ENCODE measurements at regions not wholly inside any gene's neighbourhood (a gene's known extent, or its start where the extent isn't known, plus 50 kb on each side); places are given as distances from the start of the nearest gene placed in this dataset.

- no peak overlapping the region for H3K27ac Mint-ChIP-seq (ENCODE audit: unreplicated experiment)
- peaks cover 2% of the 10 kb centered on the region for H3K36me3 Mint-ChIP-seq (ENCODE audit: unreplicated experiment)
These were observed 91.4 kb upstream of the NEURL1B start for GRCh38 chr5:172549696-172550095.

GRCh38 chr5:172548981-172549687 is 91.9 kb upstream of the NEURL1B start:
- H3K9me3 Mint-ChIP-seq (ENCODE audit: unreplicated experiment) = no peaks in the 10 kb centered on the region
- DNase-seq (ENCODE audit: extremely low spot score, unreplicated experiment) = no peak
- no peak overlapping the region for H3K4me3 Mint-ChIP-seq (ENCODE audit: unreplicated experiment)
- no peak for TF ChIP-seq CTCF (IDR thresholded peaks at IDR 0.05)
- H3K4me1 Mint-ChIP-seq (ENCODE audit: unreplicated experiment) = no peaks in the 10 kb centered on the region
- H3K27me3 Mint-ChIP-seq (ENCODE audit: unreplicated experiment) = peaks cover 51% of the 10 kb centered on the region
- peaks cover 2% of the 10 kb centered on the region for H3K36me3 Mint-ChIP-seq (ENCODE audit: unreplicated experiment)
- no peak overlapping the region for H3K27ac Mint-ChIP-seq (ENCODE audit: unreplicated experiment)

More at GRCh38 chr5:172549696-172550095, 91.4 kb upstream of the NEURL1B start:
- no peak overlapping the region for H3K4me3 Mint-ChIP-seq (ENCODE audit: unreplicated experiment)
- TF ChIP-seq CTCF (IDR thresholded peaks at IDR 0.05) = no peak
- no peaks in the 10 kb centered on the region for H3K9me3 Mint-ChIP-seq (ENCODE audit: unreplicated experiment)
- DNase-seq (ENCODE audit: extremely low spot score, unreplicated experiment) = no peak
- H3K4me1 Mint-ChIP-seq (ENCODE audit: unreplicated experiment) = no peaks in the 10 kb centered on the region
- H3K27me3 Mint-ChIP-seq (ENCODE audit: unreplicated experiment) = peaks cover 51% of the 10 kb centered on the region

GRCh38 chr5:172548311-172548731 is 92.7 kb upstream of the NEURL1B start:
- TF ChIP-seq CTCF (IDR thresholded peaks at IDR 0.05) = no peak
- Mint-ChIP-seq H3K9me3 (ENCODE audit: unreplicated experiment) (no peaks in the 10 kb centered on the region), H3K4me1 (ENCODE audit: unreplicated experiment) (peaks cover 3% of the 10 kb centered on the region), H3K36me3 (ENCODE audit: unreplicated experiment) (peaks cover 2% of the 10 kb centered on the region), H3K4me3 (ENCODE audit: unreplicated experiment) (no peak overlapping the region), H3K27me3 (ENCODE audit: unreplicated experiment) (peaks cover 49% of the 10 kb centered on the region), H3K27ac (ENCODE audit: unreplicated experiment) (no peak overlapping the region)
- no peak for DNase-seq (ENCODE audit: extremely low spot score, unreplicated experiment)

- Mint-ChIP-seq H3K9me3 (ENCODE audit: unreplicated experiment) (no peaks in the 10 kb centered on the region), H3K27ac (ENCODE audit: unreplicated experiment) (no peak overlapping the region), H3K4me3 (ENCODE audit: unreplicated experiment) (no peak overlapping the region), H3K36me3 (ENCODE audit: unreplicated experiment) (peaks cover 2% of the 10 kb centered on the region), H3K4me1 (ENCODE audit: unreplicated experiment) (peaks cover 3% of the 10 kb centered on the region), H3K27me3 (ENCODE audit: unreplicated experiment) (peaks cover 40% of the 10 kb centered on the region)
- DNase-seq (ENCODE audit: extremely low spot score, unreplicated experiment) = no peak
- TF ChIP-seq CTCF (IDR thresholded peaks at IDR 0.05) = no peak
These were observed 91.9 kb upstream of the SH3PXD2B start for GRCh38 chr5:172546196-172546595.

GRCh38 chr5:172545291-172545801 is 91.0 kb upstream of the SH3PXD2B start:
- TF ChIP-seq CTCF (IDR thresholded peaks at IDR 0.05) = no peak
- H3K27ac Mint-ChIP-seq (ENCODE audit: unreplicated experiment) = no peak overlapping the region
- peaks cover 2% of the 10 kb centered on the region for H3K36me3 Mint-ChIP-seq (ENCODE audit: unreplicated experiment)
- H3K9me3 Mint-ChIP-seq (ENCODE audit: unreplicated experiment) = no peaks in the 10 kb centered on the region
- H3K27me3 Mint-ChIP-seq (ENCODE audit: unreplicated experiment) = peaks cover 40% of the 10 kb centered on the region
- H3K4me1 Mint-ChIP-seq (ENCODE audit: unreplicated experiment) = peaks cover 3% of the 10 kb centered on the region
- DNase-seq (ENCODE audit: extremely low spot score, unreplicated experiment) = no peak
- no peak overlapping the region for H3K4me3 Mint-ChIP-seq (ENCODE audit: unreplicated experiment)

Data from osteocyte (in vitro differentiated cells).